CD4-positive, alpha-beta T cell (primary cell): ENCODE measurements at regions not wholly inside any gene's neighbourhood (a gene's known extent, or its start where the extent isn't known, plus 50 kb on each side); places are given as distances from the start of the nearest gene placed in this dataset.

Source experiments
- ATAC-seq: fragments of 200-7000 bp; cut with Tn5 transposase; one replicate; pipeline ENCODE4 v1.10.0; 2022; ENCODE audit warnings: mild to moderate bottlenecking; ENCODE audit not compliant: poor library complexity
- CTCF ChIA-PET: fragments of 350-600 bp; sonication (Branson Sonifier 250); formaldehyde crosslinking; loops from one replicate; lab custom pipeline; 2021; ENCODE audit warnings: antibody characterized with exemption, inconsistent platforms; lab: Charles Lee
- POLR2A ChIA-PET: fragments of 350-600 bp; sonication (Branson Sonifier 250); formaldehyde crosslinking; loops from one replicate; lab custom pipeline; 2021; ENCODE audit warnings: antibody characterized with exemption, inconsistent platforms; lab: Charles Lee
- DNase-seq, 14 experiments: peaks; one replicate each; pipeline ENCODE4 v3.0.0-alpha.2; 2013 to 2020; ENCODE audit warnings: mixed read lengths in 2 of 14
- H3K27ac ChIP-seq, 2 donors: one replicate each; pipeline versions ENCODE4 v1.5.1 to v1.7.0; 2013; ENCODE audit warnings: low read length in 2 of 2, low read depth in 1 of 2, mild to moderate bottlenecking in 1 of 2
- H3K27me3 ChIP-seq, 2 experiments: 1 replicate in 1 of 2; 2 replicates in 1 of 2; pipeline versions ENCODE4 v1.6.1 to v1.7.0; 2013; ENCODE audit warnings: low read length in 2 of 2, control low read depth in 1 of 2, mild to moderate bottlenecking in 1 of 2, moderate library complexity in 1 of 2; ENCODE audit not compliant: insufficient read depth in 2 of 2, control insufficient read depth in 1 of 2
- H3K36me3 ChIP-seq: one replicate; pipeline ENCODE4 v1.6.1; 2013; ENCODE audit warnings: low read length, control low read depth; ENCODE audit not compliant: insufficient read depth
- H3K4me1 ChIP-seq: one replicate; pipeline ENCODE4 v1.6.1; 2013; ENCODE audit warnings: low read length, control low read depth; ENCODE audit not compliant: insufficient read depth
- H3K4me3 ChIP-seq: one replicate; pipeline ENCODE4 v1.5.1; 2013; ENCODE audit warnings: mild to moderate bottlenecking, low read length, moderate library complexity
- H3K9me3 ChIP-seq, 2 experiments: 1 replicate in 1 of 2; 2 replicates in 1 of 2; pipeline versions ENCODE4 v1.6.1 to v1.7.0; 2013; ENCODE audit warnings: low read length in 2 of 2, mild to moderate bottlenecking in 2 of 2, control low read depth in 1 of 2, moderate library complexity in 1 of 2; ENCODE audit not compliant: control insufficient read depth in 1 of 2, insufficient read depth in 1 of 2
- H3K27ac Mint-ChIP-seq: one replicate; pipeline ENCODE4 v1.8.0; 2020; ENCODE audit warnings: mixed read lengths
- H3K27me3 Mint-ChIP-seq: one replicate; pipeline ENCODE4 v1.8.0; 2021; ENCODE audit warnings: mixed read lengths
- H3K36me3 Mint-ChIP-seq: one replicate; pipeline ENCODE4 v1.8.0; 2021; ENCODE audit warnings: low read depth, mixed read lengths
- H3K4me1 Mint-ChIP-seq: one replicate; pipeline ENCODE4 v1.8.0; 2021; ENCODE audit warnings: low read depth, mixed read lengths
- H3K4me3 Mint-ChIP-seq: one replicate; pipeline ENCODE4 v1.8.0; 2020; ENCODE audit warnings: mild to moderate bottlenecking, mixed read lengths
- H3K9me3 Mint-ChIP-seq: one replicate; pipeline ENCODE4 v1.8.0; 2020; ENCODE audit warnings: mixed read lengths
- CTCF ChIP-seq: fragments of 200-600 bp; IDR thresholded peaks from one replicate; pipeline ENCODE4 v1.8.0; 2022; ENCODE audit warnings: antibody characterized with exemption, mild to moderate bottlenecking
- intact Hi-C, 2 experiments: fragments of 100-400 bp; cut with DNase I in 1 of 2; cut with micrococcal nuclease in 1 of 2; formaldehyde crosslinking; loops; one replicate each; pipeline versions ENCODE4 v1.15.1 to v1.9.0; 2023 to 2025; cut with DNase I, micrococcal nuclease

- intact Hi-C loops = no loop called here
Measured at GRCh38 chr6:27736686-27737085, 175.5 kb downstream of the OR2B2 start.

GRCh38 chr6:27728442-27728841 lies 183.8 kb downstream of the OR2B2 start:
- Histone ChIP-seq H3K27me3 (peaks cover 5 to 20% of the 10 kb centered on the region in 2 experiments), H3K4me3 (no peak overlapping the region), H3K36me3 (no peaks in the 10 kb centered on the region), H3K4me1 (no peaks in the 10 kb centered on the region), H3K9me3 (no peaks in the 10 kb centered on the region), H3K27ac (no peak overlapping the region)
- no peaks in the 10 kb centered on the region for H3K4me1 Mint-ChIP-seq
- TF ChIP-seq CTCF = no peak
- intact Hi-C loops = no loop called here
- no peak overlapping the region for H3K4me3 Mint-ChIP-seq
- H3K36me3 Mint-ChIP-seq = no peaks in the 10 kb centered on the region
- POLR2A ChIA-PET = no interaction called here
- peaks cover 77% of the 10 kb centered on the region for H3K27me3 Mint-ChIP-seq
- DNase-seq = no peak
- no peak overlapping the region for H3K27ac Mint-ChIP-seq
- H3K9me3 Mint-ChIP-seq = no peaks in the 10 kb centered on the region
- ATAC-seq = no peak
- CTCF ChIA-PET = no interaction called here

More at GRCh38 chr6:27736686-27737085, 175.5 kb downstream of the OR2B2 start:
- Mint-ChIP-seq H3K4me1 (peaks cover 5% of the 10 kb centered on the region), H3K27ac (no peak overlapping the region), H3K9me3 (no peaks in the 10 kb centered on the region), H3K27me3 (peaks cover 45% of the 10 kb centered on the region), H3K4me3 (no peak overlapping the region), H3K36me3 (peaks cover 6% of the 10 kb centered on the region)
- ChIA-PET CTCF (no interaction called here), POLR2A (no interaction called here)
- Histone ChIP-seq H3K9me3 (peaks cover 0 to 3% of the 10 kb centered on the region in 2 experiments), H3K36me3 (no peaks in the 10 kb centered on the region), H3K4me3 (no peak overlapping the region), H3K27me3 (peaks cover 0 to 5% of the 10 kb centered on the region in 2 experiments), H3K4me1 (peaks cover 10% of the 10 kb centered on the region), H3K27ac (no peak overlapping the region)
- ATAC-seq (no peak), DNase-seq (no peak)
- no peak for TF ChIP-seq CTCF

- no peaks in the 10 kb centered on the region for H3K9me3 Mint-ChIP-seq
- DNase-seq (no peak), ATAC-seq (no peak)
- H3K4me1 ChIP-seq = no peaks in the 10 kb centered on the region
- H3K36me3 ChIP-seq = no peaks in the 10 kb centered on the region
- H3K27me3 ChIP-seq = peaks cover 12 to 28% of the 10 kb centered on the region in 2 experiments
- no peaks in the 10 kb centered on the region for H3K4me1 Mint-ChIP-seq
- H3K36me3 Mint-ChIP-seq = no peaks in the 10 kb centered on the region
- no peak overlapping the region for H3K27ac ChIP-seq
- no peak for TF ChIP-seq CTCF
- ChIA-PET POLR2A (no interaction called here), CTCF (no interaction called here)
- no peak overlapping the region for H3K4me3 Mint-ChIP-seq
- H3K9me3 ChIP-seq = no peaks in the 10 kb centered on the region
- peaks cover 87% of the 10 kb centered on the region for H3K27me3 Mint-ChIP-seq
- no peak overlapping the region for H3K4me3 ChIP-seq
- H3K27ac Mint-ChIP-seq = no peak overlapping the region
- intact Hi-C loops = no loop called here
Measured at GRCh38 chr6:27726619-27727023, 185.6 kb downstream of the OR2B2 start.
